Nephron progenitor cell (in vitro differentiated cells): ENCODE measurements at regions not wholly inside any gene's neighbourhood (a gene's known extent, or its start where the extent isn't known, plus 50 kb on each side); places are given as distances from the start of the nearest gene placed in this dataset.

ENCODE experiments used
- DNase-seq: peaks from one replicate; pipeline ENCODE4 v3.0.0; 2021
- H3K27ac Mint-ChIP-seq: 2 replicates; pipeline ENCODE4 v1.8.0; 2021; ENCODE audit warnings: mild to moderate bottlenecking, moderate library complexity, mixed read lengths
- H3K27me3 Mint-ChIP-seq: 2 replicates; pipeline ENCODE4 v1.8.0; 2021; ENCODE audit warnings: mild to moderate bottlenecking, low read depth, mixed read lengths; ENCODE audit not compliant: poor library complexity
- H3K36me3 Mint-ChIP-seq: 2 replicates; pipeline ENCODE4 v1.8.0; 2021; ENCODE audit warnings: low read depth, mixed read lengths
- H3K4me1 Mint-ChIP-seq: 2 replicates; pipeline ENCODE4 v1.8.0; 2021; ENCODE audit warnings: mixed read lengths
- H3K4me3 Mint-ChIP-seq: 2 replicates; pipeline ENCODE4 v1.8.0; 2021; ENCODE audit warnings: mild to moderate bottlenecking, moderate library complexity, mixed read lengths
- H3K9me3 Mint-ChIP-seq: 2 replicates; pipeline ENCODE4 v1.8.0; 2021; ENCODE audit warnings: mild to moderate bottlenecking, moderate library complexity, mixed read lengths
- TF ChIP-seq, protein P1 (sequence below): fragments of 200-600 bp; sonication (generic); IDR thresholded peaks from 2 replicates; pipeline ENCODE4 v1.5.0; 2021; ENCODE audit warnings: antibody characterized with exemption

DNA sequence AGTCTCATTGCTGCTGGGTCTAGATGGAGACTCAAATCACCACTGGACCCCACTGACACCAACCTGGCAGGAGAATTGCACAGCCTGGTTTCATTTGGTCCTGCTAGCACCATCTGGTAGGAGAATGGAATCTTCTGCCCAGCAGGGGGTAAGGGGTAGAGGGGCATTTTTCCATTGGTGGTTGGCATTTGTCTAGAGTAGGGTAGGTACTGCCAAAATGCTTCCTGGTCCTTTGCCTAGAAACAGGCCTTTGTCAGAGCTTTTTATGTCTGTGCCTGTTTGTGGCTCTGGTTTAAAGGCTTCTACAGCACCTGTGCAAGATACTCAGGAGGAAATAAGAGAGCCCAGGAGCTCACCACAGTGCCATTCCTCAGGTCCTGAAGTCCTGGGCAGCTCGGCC is 121.3 kb downstream of the KCTD12 start:
- no peak overlapping the region for H3K27ac Mint-ChIP-seq
- TF ChIP-seq, protein P1, sequence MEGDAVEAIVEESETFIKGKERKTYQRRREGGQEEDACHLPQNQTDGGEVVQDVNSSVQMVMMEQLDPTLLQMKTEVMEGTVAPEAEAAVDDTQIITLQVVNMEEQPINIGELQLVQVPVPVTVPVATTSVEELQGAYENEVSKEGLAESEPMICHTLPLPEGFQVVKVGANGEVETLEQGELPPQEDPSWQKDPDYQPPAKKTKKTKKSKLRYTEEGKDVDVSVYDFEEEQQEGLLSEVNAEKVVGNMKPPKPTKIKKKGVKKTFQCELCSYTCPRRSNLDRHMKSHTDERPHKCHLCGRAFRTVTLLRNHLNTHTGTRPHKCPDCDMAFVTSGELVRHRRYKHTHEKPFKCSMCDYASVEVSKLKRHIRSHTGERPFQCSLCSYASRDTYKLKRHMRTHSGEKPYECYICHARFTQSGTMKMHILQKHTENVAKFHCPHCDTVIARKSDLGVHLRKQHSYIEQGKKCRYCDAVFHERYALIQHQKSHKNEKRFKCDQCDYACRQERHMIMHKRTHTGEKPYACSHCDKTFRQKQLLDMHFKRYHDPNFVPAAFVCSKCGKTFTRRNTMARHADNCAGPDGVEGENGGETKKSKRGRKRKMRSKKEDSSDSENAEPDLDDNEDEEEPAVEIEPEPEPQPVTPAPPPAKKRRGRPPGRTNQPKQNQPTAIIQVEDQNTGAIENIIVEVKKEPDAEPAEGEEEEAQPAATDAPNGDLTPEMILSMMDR, result no peak
- H3K4me3 Mint-ChIP-seq, result no peak overlapping the region
- no peak for DNase-seq
- no peaks in the 10 kb centered on the region for H3K9me3 Mint-ChIP-seq
- no peaks in the 10 kb centered on the region for H3K36me3 Mint-ChIP-seq
- peaks cover 14% of the 10 kb centered on the region for H3K4me1 Mint-ChIP-seq
- H3K27me3 Mint-ChIP-seq, result no peaks in the 10 kb centered on the region

GRCh38 chr13:76764429-76764828 is 121.8 kb downstream of the KCTD12 start:
- Mint-ChIP-seq H3K27ac (no peak overlapping the region), H3K4me1 (peaks cover 9% of the 10 kb centered on the region), H3K27me3 (no peaks in the 10 kb centered on the region), H3K4me3 (no peak overlapping the region), H3K36me3 (no peaks in the 10 kb centered on the region), H3K9me3 (no peaks in the 10 kb centered on the region)
- TF ChIP-seq, protein P1, result no peak
- peak; percentile 2 for DNase-seq

- H3K27ac Mint-ChIP-seq, result no peak overlapping the region
- H3K36me3 Mint-ChIP-seq, result no peaks in the 10 kb centered on the region
- no peak overlapping the region for H3K4me3 Mint-ChIP-seq
- H3K27me3 Mint-ChIP-seq, result no peaks in the 10 kb centered on the region
- DNase-seq, result no peak
- TF ChIP-seq, protein P1, result no peak
- peaks cover 6% of the 10 kb centered on the region for H3K4me1 Mint-ChIP-seq
- H3K9me3 Mint-ChIP-seq, result no peaks in the 10 kb centered on the region
Observed at GRCh38 chr13:76762721-76763120, 123.5 kb downstream of the KCTD12 start.

DNA sequence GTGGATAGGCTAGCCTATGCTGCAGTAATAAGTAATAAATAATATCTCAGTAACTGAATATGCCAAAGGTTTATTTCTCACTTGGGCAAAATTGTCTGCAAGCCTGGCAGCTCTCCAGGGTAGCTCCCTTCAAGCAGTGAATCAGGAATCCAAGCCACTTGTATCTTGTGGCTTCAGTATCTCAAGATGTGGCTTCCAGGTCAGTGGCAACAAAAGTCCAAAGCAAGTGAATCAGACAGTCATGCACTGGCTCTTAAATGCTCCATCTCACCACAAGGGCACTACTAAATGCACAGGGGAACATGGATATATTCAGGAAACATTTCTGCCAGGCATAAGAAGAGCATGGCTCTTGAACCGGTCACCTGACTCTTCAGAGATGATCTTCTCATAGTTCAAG is 126.3 kb downstream of the KCTD12 start:
- Mint-ChIP-seq H3K9me3 (no peaks in the 10 kb centered on the region), H3K36me3 (no peaks in the 10 kb centered on the region), H3K4me3 (no peak overlapping the region), H3K27me3 (no peaks in the 10 kb centered on the region), H3K27ac (no peak overlapping the region), H3K4me1 (peaks cover 6% of the 10 kb centered on the region)
- no peak for DNase-seq
- TF ChIP-seq, protein P1, result no peak

DNA sequence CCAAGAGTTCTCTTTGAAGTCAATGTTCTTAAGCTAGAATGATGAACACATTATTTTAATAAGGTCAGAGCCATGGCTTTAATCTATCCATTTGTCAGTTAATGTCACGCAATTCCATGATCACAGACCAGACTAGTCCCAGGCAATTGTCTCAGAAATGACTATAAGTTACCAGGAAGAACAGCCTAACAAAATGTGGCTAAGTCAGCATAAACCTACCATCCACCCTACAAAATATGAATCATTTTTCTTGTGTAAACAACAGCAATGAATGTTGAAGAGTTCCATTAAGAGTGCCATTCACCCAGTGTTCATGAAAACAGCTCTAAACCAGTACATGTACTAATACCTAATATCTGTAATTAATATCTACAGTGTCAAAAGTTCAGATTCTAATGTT is 127.5 kb downstream of the KCTD12 start:
- TF ChIP-seq, protein P1, result no peak
- H3K27ac Mint-ChIP-seq, result no peak overlapping the region
- no peaks in the 10 kb centered on the region for H3K36me3 Mint-ChIP-seq
- H3K4me1 Mint-ChIP-seq, result no peaks in the 10 kb centered on the region
- H3K9me3 Mint-ChIP-seq, result no peaks in the 10 kb centered on the region
- DNase-seq, result no peak
- no peaks in the 10 kb centered on the region for H3K27me3 Mint-ChIP-seq
- no peak overlapping the region for H3K4me3 Mint-ChIP-seq

DNA sequence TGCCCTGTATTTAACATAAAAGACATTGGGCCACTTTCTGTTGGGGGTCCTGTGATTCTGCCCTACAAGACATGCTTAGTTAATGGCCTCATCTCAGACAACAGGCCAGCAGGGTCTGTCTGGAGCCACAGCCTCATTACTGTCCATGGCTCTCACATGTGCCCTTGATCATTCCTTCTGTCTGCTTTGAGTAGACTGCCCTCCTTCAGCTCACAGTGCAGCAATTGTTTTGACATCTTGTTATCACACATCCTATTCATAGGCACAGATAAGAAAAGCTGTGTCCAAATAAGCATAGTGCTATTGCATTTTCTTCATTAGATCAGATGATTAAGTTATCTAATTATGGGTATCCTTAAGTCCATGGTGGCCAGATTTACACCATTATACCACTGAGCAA is 127.9 kb downstream of the KCTD12 start:
- Mint-ChIP-seq H3K9me3 (no peaks in the 10 kb centered on the region), H3K27ac (no peak overlapping the region), H3K27me3 (no peaks in the 10 kb centered on the region), H3K4me1 (no peaks in the 10 kb centered on the region), H3K4me3 (no peak overlapping the region), H3K36me3 (no peaks in the 10 kb centered on the region)
- DNase-seq, result no peak
- TF ChIP-seq, protein P1, result no peak
